Medulla oblongata (tissue), 1 donor: ENCODE measurements at regions not wholly inside any gene's neighbourhood (a gene's known extent, or its start where the extent isn't known, plus 50 kb on each side); places are given as distances from the start of the nearest gene placed in this dataset.

ENCODE experiments used
- DNase-seq: peaks from one replicate; pipeline ENCODE4 v3.0.0-alpha.2; 2015; ENCODE audit errors: extremely low spot score

DNA sequence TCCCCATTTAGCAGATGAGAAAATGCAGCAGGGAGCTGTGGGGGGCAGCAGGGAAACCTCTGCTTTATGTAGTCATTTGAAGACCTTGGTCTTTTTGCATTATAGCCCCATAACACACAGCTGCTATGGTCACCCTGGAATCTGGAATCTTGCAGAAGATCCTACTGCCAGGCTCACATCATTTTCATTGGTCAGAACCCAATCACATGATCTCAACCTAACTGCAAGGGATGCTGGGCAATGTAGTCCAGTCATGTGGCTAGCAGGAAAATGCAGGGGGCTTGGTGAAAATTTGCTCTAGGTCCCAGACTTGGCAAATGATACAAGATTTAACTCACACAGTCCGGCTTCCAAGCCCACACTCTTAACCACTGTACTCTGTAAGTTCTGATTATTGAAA lies 1028.7 kb downstream of the AACS start:
- DNase-seq = peak; percentile 12

DNA sequence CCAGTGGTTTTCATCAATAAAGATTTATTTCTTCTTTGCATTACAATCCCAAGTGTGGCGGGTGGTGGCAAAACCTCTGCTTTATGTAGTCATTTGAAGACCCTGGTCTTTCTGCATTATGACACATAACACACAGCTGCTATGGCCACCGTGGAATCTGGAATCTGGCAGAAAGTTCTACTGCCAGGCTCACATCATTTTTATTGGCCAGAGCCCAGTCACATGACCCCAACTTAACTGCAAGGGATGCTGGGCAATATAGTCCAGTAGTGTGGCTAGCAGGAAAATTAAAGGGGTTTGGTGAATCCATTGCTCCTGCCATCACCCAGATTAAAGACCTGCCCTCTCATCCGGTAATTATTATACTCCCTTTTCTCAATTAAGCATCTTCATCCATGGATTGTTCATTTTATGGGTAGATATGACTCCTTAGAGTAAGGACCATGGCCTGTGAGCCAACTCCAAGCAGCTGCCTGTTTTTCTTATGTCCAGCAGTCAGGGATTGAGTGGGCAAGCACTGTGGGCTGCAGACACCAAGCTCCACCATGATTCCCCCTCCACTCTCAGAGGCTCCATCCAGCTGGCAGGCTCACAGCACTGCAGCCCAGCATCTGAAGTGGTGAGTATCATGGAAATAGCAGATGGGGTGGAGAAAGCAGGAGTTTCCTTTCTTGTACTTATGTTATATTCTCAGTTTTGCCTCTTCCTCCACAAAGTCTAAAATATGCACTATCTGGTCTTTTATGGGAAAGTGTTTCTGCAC lies 1030.7 kb downstream of the AACS start:
- no peak for DNase-seq

DNA sequence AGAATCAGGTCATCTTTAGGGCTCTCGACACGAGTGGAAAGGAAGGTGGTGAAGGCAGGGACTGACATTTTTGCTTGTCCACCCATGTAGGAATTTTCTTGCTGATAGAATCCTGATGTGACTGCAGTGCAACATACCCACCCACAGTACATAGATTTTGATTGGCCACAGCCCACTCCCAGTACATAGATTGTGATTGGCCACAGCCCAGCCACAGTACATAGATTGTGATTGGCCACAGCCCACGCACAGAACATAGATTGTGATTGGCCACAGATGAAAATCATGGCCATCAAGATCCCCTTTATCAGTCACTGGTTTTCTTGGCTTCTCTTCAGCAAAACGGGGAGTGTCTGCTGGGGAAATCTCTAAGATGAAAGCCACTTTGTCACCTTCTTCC lies 1041.5 kb downstream of the AACS start:
- no peak for DNase-seq

DNA sequence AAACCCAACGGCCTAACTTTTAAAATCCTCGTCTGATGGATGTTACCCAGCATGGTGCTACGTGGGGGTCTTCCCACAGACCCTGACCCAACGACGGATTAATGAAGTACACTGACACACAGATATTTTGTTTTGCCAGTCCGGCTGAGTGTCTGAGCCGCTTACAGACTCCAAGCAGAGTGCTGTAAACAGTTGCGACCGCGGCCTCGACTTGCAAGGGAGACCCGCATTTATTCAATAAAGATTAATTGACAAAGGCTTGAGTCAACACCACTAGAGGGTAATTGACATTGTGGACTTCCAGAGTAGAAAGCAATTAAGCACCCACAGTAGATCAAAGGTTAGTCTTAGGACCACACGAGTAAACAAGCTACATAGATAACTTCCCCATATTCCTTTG lies 1042.4 kb downstream of the AACS start:
- DNase-seq = no peak

DNA sequence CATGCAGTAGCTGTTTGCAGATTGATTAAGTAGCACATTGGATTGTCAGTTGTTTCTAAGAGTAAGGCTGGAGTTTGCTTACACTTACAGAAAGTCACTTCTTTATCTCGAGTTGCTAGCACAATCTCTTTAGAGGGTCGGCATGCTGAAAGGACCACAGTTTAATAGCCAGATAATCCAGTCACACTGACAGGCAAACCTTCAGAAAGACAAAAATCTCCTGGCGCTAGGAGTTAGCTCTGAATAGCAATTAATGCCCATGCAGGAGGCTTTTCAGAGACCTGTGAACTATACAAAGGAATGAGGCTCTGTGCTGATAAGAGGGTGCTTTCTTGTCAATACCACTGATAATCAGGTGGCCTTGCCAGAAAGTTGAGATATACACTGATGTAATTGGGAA lies 1043.0 kb downstream of the AACS start:
- no peak for DNase-seq

DNA sequence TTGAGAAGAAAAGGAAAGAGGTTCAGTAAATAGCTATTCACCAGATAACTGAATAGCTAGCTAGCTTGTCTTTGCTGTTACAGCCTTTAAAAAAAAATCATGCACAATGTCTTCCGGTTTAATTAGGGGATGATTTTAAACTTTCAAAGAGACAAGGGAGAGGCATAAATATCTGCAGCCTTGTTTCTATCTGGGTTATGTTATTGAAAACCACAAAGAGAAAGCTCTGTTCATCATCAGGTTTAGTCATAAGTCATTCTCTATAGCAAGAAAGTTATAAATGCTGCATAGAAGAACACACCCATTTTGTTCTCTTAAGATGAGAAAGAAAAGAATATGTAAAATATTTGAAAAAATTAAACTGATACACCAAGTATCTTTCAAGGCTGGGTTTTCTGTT lies 1046.9 kb downstream of the AACS start:
- no peak for DNase-seq

DNA sequence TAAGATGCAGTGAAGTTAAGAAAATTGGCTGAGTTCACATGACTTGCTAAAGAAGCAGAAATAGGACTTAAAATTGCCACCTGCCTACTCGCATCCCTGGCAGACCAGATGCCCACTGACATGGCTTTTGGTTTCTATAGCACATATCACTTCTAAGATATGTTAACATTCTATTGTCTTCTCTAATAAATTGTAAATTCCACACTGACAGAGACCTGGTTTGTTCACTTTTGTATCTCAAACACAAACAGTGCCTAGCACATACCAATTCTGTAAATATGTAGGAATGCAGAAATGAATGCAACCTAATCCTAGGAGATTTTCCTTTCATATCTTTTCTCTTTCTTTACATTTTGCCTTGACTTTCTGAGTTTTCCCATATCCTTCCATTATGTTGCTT lies 1047.6 kb downstream of the AACS start:
- DNase-seq = no peak

DNA sequence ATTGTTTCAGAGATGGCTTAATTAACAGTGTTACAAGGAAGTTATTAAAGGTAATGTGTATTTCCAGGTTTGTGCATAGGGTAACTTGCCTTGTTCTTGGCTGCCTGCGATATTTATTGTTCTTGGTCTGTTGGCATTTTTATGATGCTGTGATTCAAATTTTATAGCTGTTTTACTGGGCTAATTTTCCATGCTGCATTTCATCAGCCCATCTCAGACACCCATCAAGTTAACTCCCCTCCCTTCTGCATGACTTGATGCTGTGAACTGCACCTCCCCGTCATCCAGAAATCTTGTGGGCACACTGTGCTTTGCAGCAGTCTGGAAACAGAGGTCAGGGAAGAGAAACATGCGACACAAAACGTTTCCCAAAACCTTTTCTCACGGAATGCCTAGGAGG lies 1049.2 kb downstream of the AACS start:
- DNase-seq = no peak

DNA sequence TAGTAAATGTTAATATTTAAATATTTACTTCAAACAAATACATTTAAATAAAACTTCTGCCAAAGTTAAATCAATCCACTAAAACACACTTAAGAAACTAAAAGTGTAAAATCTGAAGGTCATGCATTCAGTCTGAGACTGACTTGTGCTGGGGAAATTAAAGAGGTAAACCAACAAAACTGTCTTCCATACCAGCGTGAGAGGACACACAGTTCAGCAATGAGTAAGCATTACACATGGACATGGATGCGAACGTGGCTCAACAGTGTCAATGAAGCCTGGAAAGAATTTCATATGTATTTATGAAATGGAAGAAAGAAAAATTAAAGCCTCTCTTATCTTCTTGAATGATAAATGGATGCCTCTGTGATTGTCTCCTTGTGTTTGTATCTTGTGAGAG lies 1052.3 kb downstream of the AACS start:
- no peak for DNase-seq

DNA sequence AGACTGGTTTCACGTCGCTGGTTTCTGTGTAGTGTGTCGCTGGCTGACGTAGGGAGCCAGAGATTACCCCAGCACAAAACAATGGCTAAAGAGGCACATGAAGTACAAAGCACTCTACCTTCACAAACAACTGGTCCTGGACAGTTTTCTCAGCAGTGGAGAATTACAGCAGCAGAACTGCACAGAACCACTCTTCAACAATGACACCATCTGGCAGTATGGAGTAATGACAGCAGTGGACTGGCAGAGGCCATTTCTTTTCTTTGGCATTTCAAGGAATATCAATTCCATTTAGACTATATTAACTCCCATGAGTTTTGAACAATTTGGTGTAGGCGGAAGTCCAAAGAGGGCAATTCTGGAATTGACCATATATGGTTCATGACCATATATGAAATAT lies 1074.1 kb downstream of the AACS start:
- no peak for DNase-seq

DNA sequence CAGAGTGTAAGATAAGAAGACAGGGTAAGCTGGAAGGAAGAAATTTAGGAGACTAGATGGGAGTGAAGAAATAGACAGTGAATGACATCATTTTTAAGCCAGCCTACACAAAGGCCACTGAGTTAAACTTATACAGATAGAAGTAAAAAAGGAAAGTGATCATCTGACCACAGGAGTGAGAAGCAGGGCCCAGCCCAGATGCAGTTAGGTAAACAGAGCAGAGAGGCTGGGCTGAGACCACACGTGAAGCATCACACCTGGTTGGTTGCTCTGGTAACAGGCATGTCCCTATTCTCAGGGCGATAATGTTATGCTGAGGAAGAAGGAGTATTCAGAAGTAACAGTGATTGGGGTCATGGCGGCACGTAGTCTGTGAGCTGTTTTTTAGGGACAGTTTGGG lies 1079.4 kb downstream of the AACS start:
- DNase-seq = no peak

DNA sequence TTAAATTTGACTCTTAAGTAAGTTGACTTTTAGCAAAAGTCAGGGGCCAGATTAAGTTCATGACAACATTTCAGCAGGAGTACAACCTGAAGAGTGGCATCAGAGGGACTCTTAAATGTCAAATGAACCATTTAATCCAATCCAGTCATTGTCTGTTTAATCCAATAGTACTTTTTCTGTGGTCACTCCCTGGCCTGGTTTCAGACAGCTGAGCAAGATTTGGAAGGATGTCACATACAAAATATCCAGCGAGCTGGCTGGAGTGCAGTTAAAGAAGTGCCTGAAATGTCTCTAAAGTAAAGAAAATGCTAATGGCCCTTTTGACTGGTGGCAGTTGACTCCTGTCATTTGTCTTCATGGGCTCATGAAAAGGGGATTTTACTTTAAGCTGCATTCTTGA lies 1082.1 kb downstream of the AACS start:
- DNase-seq = no peak

DNA sequence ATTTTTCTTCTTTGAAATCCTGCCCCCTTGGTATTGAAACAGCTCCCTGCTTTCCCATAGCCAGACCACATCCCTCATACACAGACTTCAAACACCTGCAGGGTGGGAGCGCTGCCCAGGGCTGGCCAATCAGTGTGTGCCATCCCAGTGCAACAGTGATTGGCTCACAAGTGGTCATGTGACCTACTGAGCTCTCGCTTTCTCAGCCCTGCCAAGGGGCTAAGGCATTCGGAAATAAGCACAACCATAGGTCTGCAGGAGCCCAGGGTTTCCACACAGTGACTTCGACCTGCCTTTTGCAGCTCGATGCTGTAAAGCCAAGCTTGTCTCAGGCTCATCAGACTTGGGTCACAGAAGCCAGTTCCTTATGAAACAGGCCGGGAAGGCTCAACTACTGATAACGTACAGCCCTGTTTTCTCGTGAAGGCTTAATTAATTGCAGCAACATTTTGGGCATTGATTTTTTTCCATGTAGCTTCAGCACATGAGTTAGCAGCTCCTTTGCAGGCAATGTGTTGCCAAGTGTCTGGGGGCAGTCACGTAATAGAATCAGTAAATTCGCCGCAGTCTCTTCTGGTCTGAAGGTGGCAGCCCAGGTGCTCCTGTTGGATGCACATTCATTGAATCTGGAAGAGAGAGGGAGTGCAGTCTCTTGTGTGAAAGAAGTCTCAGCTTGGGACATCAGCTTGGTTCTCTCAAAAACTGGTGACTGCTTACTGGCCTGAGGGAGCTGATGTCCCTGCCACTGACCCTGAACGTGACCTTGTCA lies 1091.8 kb downstream of the AACS start:
- no peak for DNase-seq

DNA sequence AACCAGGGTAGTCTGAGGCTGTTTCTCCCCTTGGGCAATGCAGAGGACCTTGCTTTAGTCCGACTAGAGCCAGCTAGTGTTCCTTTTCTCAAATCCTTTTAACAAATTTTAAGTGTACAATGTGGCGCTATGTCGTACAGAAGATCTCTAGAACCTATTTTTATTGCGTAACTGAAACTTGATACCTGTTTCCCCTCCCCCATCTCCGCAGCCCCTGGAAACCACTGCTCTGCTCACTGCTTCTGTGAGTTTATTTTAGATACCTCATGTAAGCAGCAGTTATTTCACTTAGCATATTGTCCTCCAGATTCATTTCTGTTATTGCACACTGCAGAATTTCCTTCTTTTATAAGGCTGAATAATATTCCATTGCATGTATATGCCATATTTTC lies 1092.3 kb downstream of the AACS start:
- no peak for DNase-seq

DNA sequence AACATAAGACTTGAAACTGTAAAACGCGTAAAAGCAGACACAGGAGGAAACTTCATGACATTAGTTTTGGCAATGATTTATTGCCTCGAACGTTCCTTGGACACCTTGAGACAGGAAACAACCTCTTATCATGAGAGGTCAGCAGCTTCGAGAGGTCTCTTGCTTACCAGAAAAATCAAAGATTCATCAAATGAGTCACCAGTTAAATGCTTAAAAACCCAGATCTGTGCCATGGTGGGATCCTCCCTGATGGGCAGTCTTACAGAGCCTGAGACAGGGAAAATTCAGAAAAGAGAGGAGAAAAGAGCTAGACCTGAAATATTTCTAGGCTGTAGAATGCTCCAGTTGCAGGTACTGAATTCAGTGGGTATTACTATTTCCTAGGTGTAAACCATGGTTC lies 1093.9 kb downstream of the AACS start:
- DNase-seq = no peak

DNA sequence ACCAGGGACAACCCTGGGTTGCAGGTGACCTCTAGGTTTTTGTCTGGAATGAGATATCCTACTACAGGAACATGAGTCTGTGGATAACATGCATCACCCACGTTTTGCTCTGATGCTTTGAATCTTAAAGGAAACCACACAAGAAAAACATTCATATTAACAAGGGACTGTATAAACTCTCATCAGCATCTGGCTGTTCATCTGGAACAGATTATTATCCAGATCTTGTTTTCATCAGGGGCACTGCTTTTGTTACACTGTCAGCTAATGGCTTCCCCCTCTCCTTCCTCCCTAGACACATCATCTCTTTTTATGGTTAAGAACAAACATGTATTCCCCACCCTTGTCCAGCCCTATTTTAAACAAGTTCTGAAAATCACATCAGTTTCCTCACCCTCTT lies 1095.7 kb downstream of the AACS start:
- no peak for DNase-seq

DNA sequence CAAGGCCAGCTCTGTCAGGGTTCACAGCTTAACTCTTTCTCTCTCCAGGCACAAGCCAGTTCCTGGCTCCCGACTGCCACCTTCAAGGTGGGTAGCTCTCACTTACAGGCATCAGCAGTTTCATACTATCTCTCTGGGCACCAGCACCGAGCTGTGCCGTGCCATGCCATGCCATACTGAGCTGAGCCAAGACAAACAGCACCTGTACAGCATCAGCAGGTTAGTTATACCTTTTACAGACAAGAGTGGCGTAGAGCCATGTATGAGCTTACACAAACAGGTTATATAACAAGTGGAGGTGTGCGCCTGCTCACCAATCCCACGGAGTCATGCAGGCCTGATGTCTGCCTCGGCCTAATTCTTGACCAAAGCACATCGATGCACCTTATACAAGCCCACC lies 1098.7 kb downstream of the AACS start:
- DNase-seq = no peak

DNA sequence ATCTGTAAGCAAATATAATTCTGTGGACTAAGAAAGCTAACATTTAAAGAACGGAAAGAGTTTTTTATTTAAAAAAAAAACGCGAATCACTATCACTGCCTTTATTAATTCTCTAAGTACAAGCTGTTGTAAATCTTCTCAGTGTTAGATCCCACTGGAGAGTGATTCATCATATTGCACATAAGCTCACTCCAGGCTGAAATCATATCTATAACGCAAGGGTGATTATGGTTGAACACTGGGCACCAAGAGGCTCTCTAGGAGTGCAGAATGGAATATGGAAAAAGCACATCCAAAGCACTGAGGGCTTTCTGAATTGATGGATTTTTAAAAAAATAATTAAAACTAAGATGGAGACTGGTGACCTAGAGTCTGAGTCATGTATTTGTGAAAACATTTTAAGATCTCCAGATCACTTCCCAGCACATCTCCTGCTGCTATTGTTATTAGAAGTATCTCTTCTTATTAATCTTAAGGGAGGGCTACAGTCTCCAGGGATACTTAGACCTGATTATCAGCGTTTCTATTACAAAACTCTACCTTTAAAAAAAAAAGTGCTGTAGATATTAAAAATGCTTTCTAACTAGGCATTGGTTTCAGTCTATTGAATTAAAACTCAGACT lies 1106.8 kb downstream of the AACS start:
- no peak for DNase-seq

DNA sequence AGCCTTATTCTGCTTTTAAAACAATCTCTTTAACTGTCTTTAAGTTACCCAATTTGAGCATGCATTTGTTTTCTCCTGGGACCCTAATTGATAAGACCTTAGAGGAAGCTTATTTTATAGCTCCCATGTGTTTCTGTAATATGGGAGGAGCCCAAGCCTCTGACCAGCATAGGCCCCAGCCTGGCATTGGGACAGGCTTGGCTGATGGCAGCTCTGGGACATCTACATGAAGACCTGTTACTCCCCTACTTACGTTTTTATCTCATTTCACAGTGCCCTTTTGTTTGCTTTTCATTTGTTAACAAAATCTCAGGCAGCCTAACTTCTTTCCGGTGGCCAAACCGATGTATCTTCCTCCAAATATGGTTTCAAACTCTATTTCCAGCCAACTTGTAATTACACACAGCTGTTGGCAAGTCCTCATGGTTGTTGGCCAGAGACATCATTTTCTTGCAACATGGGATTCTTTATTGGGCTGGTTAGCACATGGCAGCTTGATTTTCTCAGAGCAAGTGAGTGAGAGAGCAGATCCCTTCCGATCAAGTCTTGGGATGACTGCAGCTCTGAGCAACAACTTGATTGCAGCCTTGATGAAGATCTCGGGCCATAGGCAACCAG lies 1117.5 kb downstream of the AACS start:
- no peak for DNase-seq

DNA sequence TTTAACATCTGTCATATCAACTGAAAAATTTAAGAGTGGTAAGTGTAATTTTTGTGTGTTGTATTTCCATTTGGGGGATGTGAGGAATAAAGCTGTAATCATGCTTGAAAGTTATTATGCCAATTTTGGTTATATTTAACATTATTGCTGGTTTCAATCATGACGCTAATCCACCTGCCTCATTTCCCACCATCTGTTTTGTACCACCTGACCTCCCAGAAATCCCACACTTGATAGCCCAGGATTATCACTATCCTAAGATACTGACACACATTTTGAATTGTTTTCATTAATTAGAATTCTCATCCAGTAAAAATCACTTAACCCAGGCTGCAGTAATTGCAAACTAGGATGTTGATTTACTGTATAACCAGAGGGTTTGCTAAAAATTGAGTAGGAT lies 1119.8 kb downstream of the AACS start:
- DNase-seq = no peak

DNA sequence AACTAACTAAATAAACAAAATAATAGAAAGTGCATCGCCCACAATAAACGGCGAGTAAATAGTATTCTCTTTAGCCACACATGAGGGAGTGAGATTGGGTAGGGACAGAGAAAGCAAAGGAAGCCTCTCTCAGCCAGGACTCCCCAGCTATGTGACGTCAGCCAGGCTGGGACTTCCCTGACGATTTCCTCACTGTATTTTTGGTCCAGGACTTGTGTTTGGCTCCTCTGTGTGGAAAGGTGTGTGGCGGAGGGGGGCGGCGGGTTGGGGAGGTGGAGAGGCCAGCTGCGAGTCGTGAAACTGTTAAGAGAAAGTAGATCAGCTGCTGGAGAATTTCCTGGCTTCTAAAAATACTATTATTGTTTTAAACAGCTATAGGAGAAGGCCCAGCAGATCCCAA lies 1124.6 kb downstream of the AACS start:
- no peak for DNase-seq

DNA sequence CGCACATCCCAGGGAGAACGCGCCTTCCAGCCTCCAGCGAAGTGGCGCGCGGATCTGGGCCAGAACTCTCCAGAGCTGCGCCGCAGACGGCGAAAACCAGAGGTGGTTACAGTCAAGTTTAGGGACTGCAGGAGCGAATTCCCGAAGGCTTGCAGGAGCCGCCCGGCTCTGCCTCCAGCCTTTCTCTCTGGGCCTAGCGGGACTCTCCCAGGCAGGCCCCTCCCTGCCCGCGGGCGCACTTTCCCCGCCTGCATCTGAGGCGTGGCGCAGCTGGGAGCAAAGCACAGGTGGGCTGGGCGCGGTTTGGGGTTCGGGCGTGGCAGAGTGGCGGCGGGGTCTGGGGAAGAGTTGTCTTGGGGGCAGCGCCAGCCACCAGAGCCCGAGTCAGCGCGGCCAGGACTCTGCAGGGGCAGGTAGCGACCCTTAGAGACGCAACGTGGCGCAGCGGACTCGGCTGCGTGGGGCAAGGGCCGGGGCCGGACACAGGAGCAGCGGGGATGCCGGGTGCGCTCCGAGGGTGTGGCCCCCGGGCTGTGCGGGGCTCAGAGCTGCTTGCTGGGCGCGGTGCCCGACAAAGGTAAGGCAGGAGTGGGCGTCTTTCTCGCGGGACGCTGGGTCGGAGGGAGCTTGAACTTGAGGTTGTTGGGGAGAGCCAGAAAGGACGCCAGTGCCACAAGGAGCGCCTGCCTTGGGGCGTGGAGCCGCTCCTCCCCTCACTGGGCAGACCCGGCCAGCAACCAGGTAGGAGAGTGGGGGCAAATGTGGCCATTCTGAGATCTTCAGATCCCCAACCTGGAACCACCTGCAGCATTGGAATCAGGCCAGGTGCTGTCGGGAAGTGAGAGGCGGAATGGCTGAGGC lies 1126.0 kb downstream of the AACS start:
- no peak for DNase-seq
